ENCODE measurements at regions not wholly inside any gene's neighbourhood (a gene's known extent, or its start where the extent isn't known, plus 50 kb on each side); places are given as distances from the start of the nearest gene placed in this dataset.

DNA sequence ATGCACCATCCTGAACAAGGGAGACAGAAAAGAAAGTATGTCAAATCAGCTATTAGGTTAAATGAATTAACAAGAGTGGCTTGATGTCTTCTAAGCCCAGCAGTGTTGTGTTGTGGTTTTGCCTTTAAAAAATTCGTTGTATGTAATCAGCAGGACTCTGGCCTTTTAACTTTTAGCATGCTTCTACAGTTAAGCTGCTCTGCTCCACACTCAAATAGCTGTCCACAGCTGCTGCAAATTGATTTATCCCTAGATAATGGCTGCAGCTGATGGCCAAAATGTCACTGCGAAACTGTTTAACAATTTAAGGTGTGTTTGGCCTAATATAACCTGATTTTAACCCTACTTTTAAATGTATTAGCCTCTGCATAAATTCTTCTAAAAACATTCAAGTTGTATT is 85.8 kb downstream of the CXXC4 start:
- TF ChIP-seq, protein P1, sequence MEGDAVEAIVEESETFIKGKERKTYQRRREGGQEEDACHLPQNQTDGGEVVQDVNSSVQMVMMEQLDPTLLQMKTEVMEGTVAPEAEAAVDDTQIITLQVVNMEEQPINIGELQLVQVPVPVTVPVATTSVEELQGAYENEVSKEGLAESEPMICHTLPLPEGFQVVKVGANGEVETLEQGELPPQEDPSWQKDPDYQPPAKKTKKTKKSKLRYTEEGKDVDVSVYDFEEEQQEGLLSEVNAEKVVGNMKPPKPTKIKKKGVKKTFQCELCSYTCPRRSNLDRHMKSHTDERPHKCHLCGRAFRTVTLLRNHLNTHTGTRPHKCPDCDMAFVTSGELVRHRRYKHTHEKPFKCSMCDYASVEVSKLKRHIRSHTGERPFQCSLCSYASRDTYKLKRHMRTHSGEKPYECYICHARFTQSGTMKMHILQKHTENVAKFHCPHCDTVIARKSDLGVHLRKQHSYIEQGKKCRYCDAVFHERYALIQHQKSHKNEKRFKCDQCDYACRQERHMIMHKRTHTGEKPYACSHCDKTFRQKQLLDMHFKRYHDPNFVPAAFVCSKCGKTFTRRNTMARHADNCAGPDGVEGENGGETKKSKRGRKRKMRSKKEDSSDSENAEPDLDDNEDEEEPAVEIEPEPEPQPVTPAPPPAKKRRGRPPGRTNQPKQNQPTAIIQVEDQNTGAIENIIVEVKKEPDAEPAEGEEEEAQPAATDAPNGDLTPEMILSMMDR (optimal IDR thresholded peaks at IDR 0.05 in 1 of 3, IDR thresholded peaks at IDR 0.05 in 1 of 3, conservative IDR thresholded peaks at IDR 0.05 in 1 of 3; ENCODE audit: extremely low read depth in 1 of 3, insufficient read depth in 2 of 3, low read length in 3 of 3), result no peak
- TF ChIP-seq EZH2 (IDR thresholded peaks at IDR 0.05; ENCODE audit: low read length), result no peak
- no peak overlapping the region for H3K4me2 ChIP-seq (ENCODE audit: control insufficient read depth, extremely low read depth, insufficient read depth, low read depth, low read length)

DNA sequence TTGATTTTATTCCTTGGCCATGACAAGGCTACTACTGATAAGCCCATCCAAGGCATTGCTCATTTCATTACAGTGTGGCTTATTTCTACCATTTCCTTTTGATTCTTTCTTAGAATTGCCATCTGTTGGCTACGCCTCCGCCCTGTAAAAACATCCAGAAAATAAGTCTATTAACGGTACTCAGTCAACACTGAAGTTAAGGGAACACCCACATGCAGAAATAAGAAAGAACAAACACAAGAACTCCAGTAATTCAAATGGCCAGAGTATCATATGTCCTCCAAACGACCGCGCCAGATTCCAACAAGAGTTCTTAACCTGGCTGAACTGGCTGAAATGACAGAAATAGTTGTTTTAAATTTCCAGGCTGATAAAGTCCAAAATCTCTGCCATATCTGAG is 90.3 kb downstream of the CXXC4 start:
- H3K36me3 ChIP-seq (ENCODE audit: control insufficient read depth in 2 of 2, extremely low read depth in 1 of 2, insufficient read depth in 2 of 2, low read length in 2 of 2), result no peaks in the 10 kb centered on the region
- dilution Hi-C loops (cut with MboI; ENCODE audit: extremely low pct_ligation_motif_present, low sequenced_read_pairs), result no loop called here
- no peaks in the 10 kb centered on the region for H3K27me3 ChIP-seq (ENCODE audit: control insufficient read depth, extremely low read depth, insufficient read depth, low read length)
- H3K4me3 ChIP-seq (ENCODE audit: control insufficient read depth in 2 of 3, extremely low read depth in 1 of 3, insufficient read depth in 2 of 3, low read depth in 1 of 3, low read length in 3 of 3), result no peak overlapping the region
- H3K9me1 ChIP-seq (ENCODE audit: control insufficient read depth, extremely low read depth, insufficient read depth, low read length), result no peaks in the 10 kb centered on the region
- H2AFZ ChIP-seq (ENCODE audit: control insufficient read depth, low read length), result no peak overlapping the region
- FAIRE-seq, result no peak
- no peaks in the 10 kb centered on the region for H3K9me3 ChIP-seq (ENCODE audit: control insufficient read depth, low read depth, low read length)
- DNase-seq (ENCODE audit: low read depth, low spot score), result no peak
- no peaks in the 10 kb centered on the region for H3K79me2 ChIP-seq (ENCODE audit: control insufficient read depth, insufficient read depth, low read length)
- H3K27ac ChIP-seq (ENCODE audit: control insufficient read depth, insufficient read depth, low read length), result no peak overlapping the region
- H3K4me1 ChIP-seq (ENCODE audit: control insufficient read depth, extremely low read depth, insufficient read depth, low read length), result no peaks in the 10 kb centered on the region
- no peaks in the 10 kb centered on the region for H4K20me1 ChIP-seq (ENCODE audit: control insufficient read depth, extremely low read depth, insufficient read depth, low read length)
- no peak overlapping the region for H3K9ac ChIP-seq (ENCODE audit: control insufficient read depth, extremely low read depth, insufficient read depth, low read length)
- no peak overlapping the region for H3K4me2 ChIP-seq (ENCODE audit: control insufficient read depth, extremely low read depth, insufficient read depth, low read depth, low read length)
- no peak for TF ChIP-seq EZH2 (IDR thresholded peaks at IDR 0.05; ENCODE audit: low read length)
- TF ChIP-seq, protein P1 (optimal IDR thresholded peaks at IDR 0.05 in 1 of 3, IDR thresholded peaks at IDR 0.05 in 1 of 3, conservative IDR thresholded peaks at IDR 0.05 in 1 of 3; ENCODE audit: extremely low read depth in 1 of 3, insufficient read depth in 2 of 3, low read length in 3 of 3), result no peak

More for the DNA sequence above, 85.8 kb downstream of the CXXC4 start:
- H3K79me2 ChIP-seq (ENCODE audit: control insufficient read depth, insufficient read depth, low read length), result no peaks in the 10 kb centered on the region
- H3K4me3 ChIP-seq (ENCODE audit: control insufficient read depth in 2 of 3, extremely low read depth in 1 of 3, insufficient read depth in 2 of 3, low read depth in 1 of 3, low read length in 3 of 3), result no peak overlapping the region
- H4K20me1 ChIP-seq (ENCODE audit: control insufficient read depth, extremely low read depth, insufficient read depth, low read length), result no peaks in the 10 kb centered on the region
- H3K4me1 ChIP-seq (ENCODE audit: control insufficient read depth, extremely low read depth, insufficient read depth, low read length), result no peaks in the 10 kb centered on the region
- H3K9me3 ChIP-seq (ENCODE audit: control insufficient read depth, low read depth, low read length), result no peaks in the 10 kb centered on the region
- DNase-seq (ENCODE audit: low read depth, low spot score) (no peak), FAIRE-seq (no peak)
- H3K27me3 ChIP-seq (ENCODE audit: control insufficient read depth, extremely low read depth, insufficient read depth, low read length), result no peaks in the 10 kb centered on the region
- no peak overlapping the region for H3K9ac ChIP-seq (ENCODE audit: control insufficient read depth, extremely low read depth, insufficient read depth, low read length)
- no peaks in the 10 kb centered on the region for H3K9me1 ChIP-seq (ENCODE audit: control insufficient read depth, extremely low read depth, insufficient read depth, low read length)
- no peak overlapping the region for H2AFZ ChIP-seq (ENCODE audit: control insufficient read depth, low read length)
- H3K27ac ChIP-seq (ENCODE audit: control insufficient read depth, insufficient read depth, low read length), result no peak overlapping the region
- dilution Hi-C loops (cut with MboI; ENCODE audit: extremely low pct_ligation_motif_present, low sequenced_read_pairs), result no loop called here
- H3K36me3 ChIP-seq (ENCODE audit: control insufficient read depth in 2 of 2, extremely low read depth in 1 of 2, insufficient read depth in 2 of 2, low read length in 2 of 2), result no peaks in the 10 kb centered on the region
